Psoas muscle (tissue), 7 donors: ENCODE measurements at regions not wholly inside any gene's neighbourhood (a gene's known extent, or its start where the extent isn't known, plus 50 kb on each side); places are given as distances from the start of the nearest gene placed in this dataset.

Source experiments
- ATAC-seq, 4 donors: fragments of 200-7000 bp; cut with Tn5 transposase; one replicate each; pipeline ENCODE4 v1.9.1; 2020; ENCODE audit warnings: moderate library complexity in 3 of 4, mild to moderate bottlenecking in 2 of 4
- DNase-seq, 2 donors: peaks; one replicate each; pipeline ENCODE4 v3.0.0-alpha.2; 2020
- H3K27ac ChIP-seq: fragments of 200-600 bp; one replicate; pipeline ENCODE4 v1.8.0; 2022
- H3K27me3 ChIP-seq, 3 donors: fragments of 200-600 bp in 1 of 3; one replicate each; pipeline versions ENCODE4 v1.6.1 to v1.8.0; 2013 to 2022; ENCODE audit warnings: low read length in 2 of 3, mild to moderate bottlenecking in 2 of 3, moderate library complexity in 1 of 3; ENCODE audit not compliant: insufficient read depth in 3 of 3
- H3K36me3 ChIP-seq, 2 donors: fragments of 200-600 bp in 1 of 2; one replicate each; pipeline versions ENCODE4 v1.6.1 to v1.8.0; 2013 to 2022; ENCODE audit warnings: low read depth in 1 of 2, mild to moderate bottlenecking in 1 of 2, moderate library complexity in 1 of 2; ENCODE audit not compliant: insufficient read depth in 1 of 2
- H3K4me1 ChIP-seq: fragments of 200-600 bp; one replicate; pipeline ENCODE4 v1.8.0; 2022
- H3K4me3 ChIP-seq: fragments of 200-600 bp; one replicate; pipeline ENCODE4 v1.8.0; 2022; ENCODE audit warnings: mild to moderate bottlenecking
- H3K9me3 ChIP-seq: fragments of 200-600 bp; one replicate; pipeline ENCODE4 v1.8.0; 2022
- CTCF ChIP-seq: fragments of 200-600 bp; IDR thresholded peaks from one replicate; pipeline ENCODE4 v1.8.0; 2022; ENCODE audit warnings: antibody characterized with exemption
- WGBS, 3 donors: extraction: QIAGEN DNeasy Blood & Tissue Kit; methylation state at CpG; one replicate each; pipeline versions ENCODE4 v1.1.6 to v1.1.7; 2013; 5-methylcytosine and 5-hydroxymethylcytosine counted together
- intact Hi-C, 2 donors: fragments of 100-400 bp; cut with DNase I; formaldehyde crosslinking; loops; one replicate each; pipeline versions ENCODE4 v1.11.0 to v1.14.2; 2022
- donor health status: healthy with polysubstance abuse.
- donor health status: DM: no; HTN: no; CAD: no; lungs with moderate emphysema.
- donor health status: Bipolar disorder and iron deficiency.
- donor health status: healthy.
- donor health status: DM: yes; HTN: yes; CAD: no.
- donor health status: DM: no; HTN: no; CAD: no.
- donor health status: DM: yes; HTN: yes; CAD: no.

- H3K27ac ChIP-seq, result no peak overlapping the region
- H3K9me3 ChIP-seq, result no peaks in the 10 kb centered on the region
- 57 to 77% (median 69%) methylated on average over 4 of the region's 4 CpGs for WGBS, 3 donors
- TF ChIP-seq CTCF, result no peak
- no peak overlapping the region for H3K4me3 ChIP-seq
- H3K4me1 ChIP-seq, result no peaks in the 10 kb centered on the region
- ATAC-seq (no peak), DNase-seq (no peak)
- H3K27me3 ChIP-seq, result no peaks in the 10 kb centered on the region
- H3K36me3 ChIP-seq, result no peaks in the 10 kb centered on the region
- intact Hi-C loops, result no loop called here
These were observed 241.5 kb downstream of the SOX11 start for GRCh38 chr2:5933669-5934068.

GRCh38 chr2:5937321-5937720, 245.1 kb downstream of the SOX11 start:
- no peak for DNase-seq
- WGBS, 3 donors, result 72 to 82% (median 80%) methylated on average over 4 of the region's 4 CpGs
- intact Hi-C loops, result no loop called here

DNA sequence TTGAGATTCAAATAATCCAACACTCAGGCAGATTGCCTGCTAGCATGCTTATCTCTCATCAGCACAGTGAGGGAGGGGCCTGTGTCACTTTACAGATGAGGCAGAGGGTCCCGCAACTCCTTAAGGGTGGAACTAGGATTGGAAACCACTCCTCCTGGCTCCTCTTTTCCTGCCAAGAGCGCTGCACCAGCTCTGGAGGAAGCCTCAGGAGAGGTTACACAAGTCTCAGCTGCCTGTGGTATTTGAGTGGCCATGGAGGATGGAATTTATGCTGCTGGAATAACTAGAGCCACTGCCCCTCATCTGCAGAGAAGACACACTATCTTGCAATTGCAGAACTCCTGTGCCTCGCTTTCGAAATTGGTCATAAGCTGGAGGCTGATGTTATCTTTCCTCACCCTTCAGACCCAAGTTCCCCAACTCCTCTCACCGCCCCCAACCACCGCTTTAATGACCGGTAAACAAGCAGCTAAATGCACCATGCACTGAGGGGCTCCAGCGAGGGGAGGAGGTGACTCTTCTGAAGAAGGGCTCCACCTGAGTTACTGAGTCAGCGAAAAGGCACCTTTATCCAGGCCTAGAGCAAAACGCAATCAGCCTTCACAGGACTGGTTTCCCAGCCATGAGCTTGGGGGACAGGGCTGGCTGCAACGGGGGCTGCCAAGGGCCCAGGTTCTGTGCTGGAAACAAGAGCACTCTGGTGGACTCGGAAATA, 245.8 kb downstream of the SOX11 start:
- no peak for DNase-seq
- WGBS, 3 donors, result 70 to 81% (median 73%) methylated on average over 12 of the region's 12 CpGs
- no peak for ATAC-seq
- Histone ChIP-seq H3K4me3 (no peak overlapping the region), H3K27ac (no peak overlapping the region), H3K27me3 (no peaks in the 10 kb centered on the region), H3K4me1 (no peaks in the 10 kb centered on the region), H3K9me3 (no peaks in the 10 kb centered on the region), H3K36me3 (no peaks in the 10 kb centered on the region)
- TF ChIP-seq CTCF, result no peak
- intact Hi-C loops, result no loop called here

More at GRCh38 chr2:5937321-5937720, 245.1 kb downstream of the SOX11 start:
- Histone ChIP-seq H3K36me3 (no peaks in the 10 kb centered on the region), H3K27ac (no peak overlapping the region), H3K4me1 (no peaks in the 10 kb centered on the region), H3K4me3 (no peak overlapping the region), H3K27me3 (no peaks in the 10 kb centered on the region), H3K9me3 (no peaks in the 10 kb centered on the region)
- ATAC-seq, result no peak
- no peak for TF ChIP-seq CTCF

DNA sequence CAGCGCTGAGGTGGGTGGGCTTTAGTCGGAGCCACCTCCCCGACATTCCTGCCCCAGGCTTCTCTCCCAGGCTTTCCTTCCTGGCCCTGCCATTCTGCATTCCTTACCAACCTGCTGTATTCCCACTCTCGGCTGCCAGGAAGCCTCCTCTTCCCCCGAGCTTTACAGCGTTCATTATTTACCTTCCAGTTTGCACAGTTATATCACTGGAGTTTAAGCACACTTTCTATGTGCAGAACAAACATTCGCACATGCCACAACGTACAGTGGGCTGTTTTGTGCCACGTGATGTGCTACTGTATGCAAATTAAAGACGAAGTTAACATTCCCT, 246.3 kb downstream of the SOX11 start:
- Histone ChIP-seq H3K27me3 (no peaks in the 10 kb centered on the region), H3K36me3 (no peaks in the 10 kb centered on the region), H3K4me3 (no peak overlapping the region), H3K27ac (no peak overlapping the region), H3K9me3 (no peaks in the 10 kb centered on the region), H3K4me1 (no peaks in the 10 kb centered on the region)
- DNase-seq, result no peak
- no peak for TF ChIP-seq CTCF
- intact Hi-C loops, result no loop called here
- ATAC-seq, result no peak
- 44 to 56% (median 49%) methylated on average over 10 of the region's 10 CpGs for WGBS, 3 donors

DNA sequence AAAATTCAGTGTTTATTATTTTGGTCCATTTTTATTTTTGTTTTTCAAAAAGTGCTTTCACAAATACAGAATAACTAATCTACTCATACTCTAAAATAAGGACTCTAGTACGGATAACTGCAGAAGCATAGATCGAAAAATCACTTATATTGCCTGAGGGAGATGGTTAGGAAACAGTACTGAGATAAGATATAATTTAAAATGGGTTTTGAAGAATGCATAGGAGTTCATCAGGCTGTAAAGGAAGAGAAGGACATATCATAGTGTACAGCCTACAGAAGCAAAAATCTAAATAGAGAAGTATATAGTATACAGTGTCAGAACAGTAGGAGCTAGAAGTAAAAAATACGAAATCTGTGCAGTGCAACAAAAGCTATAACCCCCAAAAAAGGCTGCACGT, 247.4 kb downstream of the SOX11 start:
- WGBS, 3 donors, result 94 to 96% (median 95%) methylated on average over 4 of the region's 4 CpGs
- ATAC-seq, result no peak
- no peak overlapping the region for H3K27ac ChIP-seq
- intact Hi-C loops, result no loop called here
- no peaks in the 10 kb centered on the region for H3K36me3 ChIP-seq
- no peaks in the 10 kb centered on the region for H3K9me3 ChIP-seq
- no peak for DNase-seq
- no peak overlapping the region for H3K4me3 ChIP-seq
- TF ChIP-seq CTCF, result no peak
- H3K4me1 ChIP-seq, result no peaks in the 10 kb centered on the region
- H3K27me3 ChIP-seq, result no peaks in the 10 kb centered on the region
